ENCODE measurements at regions not wholly inside any gene's neighbourhood (a gene's known extent, or its start where the extent isn't known, plus 50 kb on each side); places are given as distances from the start of the nearest gene placed in this dataset.

- TF ChIP-seq CTCF (IDR thresholded peaks at IDR 0.05; ENCODE audit: extremely low read depth in 1 of 2, insufficient read depth in 1 of 2, low read depth in 1 of 2, low read length in 2 of 2) (no peak), POLR2A (IDR thresholded peaks at IDR 0.05; ENCODE audit: low read depth, low read length) (no peak), MAX (IDR thresholded peaks at IDR 0.05; ENCODE audit: insufficient read depth, insufficient read length) (no peak)
These were observed 1855.5 kb downstream of the MAT2B start for GRCh38 chr5:165360784-165361542.

Data from endothelial cell of umbilical vein (primary cell).